Putamen (tissue), 1 donor: ENCODE measurements at regions not wholly inside any gene's neighbourhood (a gene's known extent, or its start where the extent isn't known, plus 50 kb on each side); places are given as distances from the start of the nearest gene placed in this dataset.
"Not testable (repeated sequence)": the region's sequence is repeated elsewhere in the genome, so short reads cannot be mapped to it uniquely, and the experiment has no call there.

Experiments used
- DNase-seq: peaks from one replicate; pipeline ENCODE4 v3.0.0-alpha.2; 2016; ENCODE audit warnings: low spot score

DNA sequence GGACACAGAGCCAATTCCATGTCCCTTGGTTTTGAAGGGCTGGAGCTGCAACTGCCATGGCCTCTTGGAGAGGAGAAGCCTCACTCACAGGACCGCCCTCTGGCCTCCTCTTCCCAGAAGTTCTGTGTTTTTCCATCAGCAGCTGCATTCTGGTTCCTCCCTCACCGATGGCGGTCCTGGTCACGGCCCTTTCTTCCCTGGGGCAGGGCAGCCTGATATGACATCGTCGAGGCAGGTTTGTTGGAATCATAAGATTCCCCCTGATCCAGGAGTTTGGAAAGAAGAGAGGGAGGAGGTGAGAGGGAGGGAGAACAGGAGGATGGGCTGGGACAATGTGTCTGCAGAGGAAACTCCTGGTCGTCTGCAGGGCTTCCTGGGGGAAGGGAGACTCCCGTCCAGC lies 82.7 kb upstream of the PDZD8 start:
- no peak for DNase-seq

- DNase-seq, result no peak
Observed at GRCh38 chr10:117457071-117457810, 82.0 kb upstream of the PDZD8 start.

DNA sequence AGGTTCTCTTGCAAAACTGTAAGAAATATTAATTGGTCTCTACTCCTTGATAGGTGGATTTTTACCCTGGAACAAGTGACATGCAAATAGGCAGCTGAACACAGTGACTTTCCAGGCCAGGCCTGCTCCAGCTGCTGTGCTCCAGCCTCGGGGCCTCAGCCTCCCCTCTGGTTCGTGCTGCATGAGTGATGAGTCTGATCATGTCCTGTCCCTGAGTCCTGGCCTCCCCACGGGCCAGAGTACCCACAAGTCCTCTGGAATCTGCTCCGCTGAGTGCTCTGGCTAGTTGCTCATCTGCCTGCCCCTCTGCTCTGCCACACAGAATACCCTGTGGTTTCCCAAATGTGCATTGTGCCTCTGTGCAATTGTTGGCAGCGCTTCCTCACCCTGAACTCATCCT lies 80.1 kb upstream of the PDZD8 start:
- DNase-seq, result no peak

DNA sequence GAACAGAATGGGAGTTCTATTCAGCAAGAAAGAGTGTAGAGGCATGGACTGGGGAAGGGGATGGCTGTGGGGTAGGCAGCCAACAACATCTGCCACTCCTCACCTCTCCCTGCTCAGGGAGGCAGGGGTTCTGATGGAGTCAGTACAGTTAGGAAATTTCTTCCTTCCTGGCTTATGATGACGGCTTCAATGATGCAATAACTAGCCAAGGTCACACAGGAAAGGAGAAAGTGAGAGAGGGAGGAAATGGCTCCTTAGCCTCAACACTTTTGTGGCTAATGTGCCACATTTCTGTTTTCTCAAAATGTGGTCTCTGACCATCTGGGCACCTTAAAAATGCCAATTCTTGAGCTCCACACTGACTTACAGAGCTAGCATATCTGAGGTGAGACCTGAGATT lies 79.3 kb upstream of the PDZD8 start:
- DNase-seq, result no peak

DNA sequence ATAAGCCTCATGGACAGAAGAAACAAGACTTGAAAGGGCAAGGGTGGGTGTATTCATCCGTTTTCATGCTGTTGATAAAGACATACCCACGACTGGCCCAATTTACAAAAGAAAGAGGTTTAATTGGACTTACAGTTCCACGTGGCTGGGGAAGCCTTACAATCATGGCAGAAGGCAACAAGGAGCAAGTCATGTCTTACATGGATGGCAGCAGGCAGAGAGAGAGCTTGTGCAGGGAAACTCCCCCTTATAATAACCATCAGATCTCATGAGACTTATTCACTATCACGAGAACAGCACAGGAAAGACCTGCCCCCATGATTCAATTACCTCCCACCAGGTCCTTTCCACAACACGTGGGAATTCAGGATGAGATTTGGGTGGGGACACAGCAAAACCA lies 78.2 kb upstream of the PDZD8 start:
- DNase-seq, result not testable (repeated sequence)

DNA sequence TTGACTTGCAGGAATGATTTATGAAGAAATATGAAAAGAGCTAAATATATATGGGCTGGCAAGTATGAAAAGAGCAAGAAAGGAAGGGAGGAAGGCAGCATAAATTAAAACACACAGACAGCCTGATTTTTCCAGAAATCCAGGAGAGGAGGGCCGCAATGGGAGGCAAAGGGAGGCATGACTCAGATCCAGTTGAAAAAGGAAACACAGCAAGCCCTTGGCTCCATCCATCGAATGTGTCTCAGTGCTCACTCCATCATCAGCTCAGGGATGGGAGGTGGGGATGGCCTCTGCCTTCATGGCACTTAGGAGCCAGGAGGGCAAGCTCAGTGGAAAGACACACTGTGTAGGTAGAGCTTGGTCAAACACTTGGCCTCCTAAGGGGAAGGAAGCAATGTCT lies 75.7 kb upstream of the PDZD8 start:
- no peak for DNase-seq

DNA sequence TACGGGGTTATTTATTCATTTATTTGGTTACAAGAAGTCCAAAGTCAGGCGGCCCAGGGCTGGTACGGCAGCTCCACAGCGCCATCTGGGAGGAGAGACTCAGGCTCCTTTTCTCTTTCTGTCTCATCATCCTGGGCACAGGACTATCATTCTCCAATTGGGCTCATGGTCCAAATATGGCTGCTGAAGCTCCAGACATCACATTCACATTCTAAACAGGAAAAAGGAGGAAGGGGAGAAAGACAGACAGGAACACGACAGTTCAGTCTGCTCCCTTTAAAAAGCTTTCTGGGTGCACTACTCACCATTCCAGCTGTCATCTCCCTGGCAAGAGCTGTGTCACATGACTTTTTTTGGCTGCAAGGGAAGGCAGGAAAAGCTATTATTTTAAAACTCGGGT lies 74.4 kb upstream of the PDZD8 start:
- DNase-seq, result no peak

- peak; percentile 62 for DNase-seq
Observed at GRCh38 chr10:117448802-117449201, 73.6 kb upstream of the PDZD8 start.

DNA sequence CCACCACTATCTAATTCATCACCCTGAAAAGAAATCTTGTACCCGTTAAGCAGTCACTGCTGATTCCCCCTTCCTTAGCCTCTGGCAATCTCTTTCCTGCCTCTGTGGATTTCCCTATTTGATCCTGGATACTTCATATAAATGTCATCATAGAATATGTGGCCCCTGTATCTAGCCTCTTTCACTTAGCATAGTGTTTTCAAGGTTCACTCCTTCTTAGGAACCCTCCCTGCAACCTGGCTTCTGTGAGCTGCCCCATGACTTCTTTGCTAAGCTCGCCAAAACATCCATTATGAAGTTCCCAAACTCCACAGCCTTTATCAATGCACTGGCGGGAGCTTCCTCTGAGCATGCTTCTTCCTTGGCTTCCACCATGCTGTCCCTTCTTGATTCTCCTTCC lies 70.8 kb upstream of the PDZD8 start:
- DNase-seq, result no peak

DNA sequence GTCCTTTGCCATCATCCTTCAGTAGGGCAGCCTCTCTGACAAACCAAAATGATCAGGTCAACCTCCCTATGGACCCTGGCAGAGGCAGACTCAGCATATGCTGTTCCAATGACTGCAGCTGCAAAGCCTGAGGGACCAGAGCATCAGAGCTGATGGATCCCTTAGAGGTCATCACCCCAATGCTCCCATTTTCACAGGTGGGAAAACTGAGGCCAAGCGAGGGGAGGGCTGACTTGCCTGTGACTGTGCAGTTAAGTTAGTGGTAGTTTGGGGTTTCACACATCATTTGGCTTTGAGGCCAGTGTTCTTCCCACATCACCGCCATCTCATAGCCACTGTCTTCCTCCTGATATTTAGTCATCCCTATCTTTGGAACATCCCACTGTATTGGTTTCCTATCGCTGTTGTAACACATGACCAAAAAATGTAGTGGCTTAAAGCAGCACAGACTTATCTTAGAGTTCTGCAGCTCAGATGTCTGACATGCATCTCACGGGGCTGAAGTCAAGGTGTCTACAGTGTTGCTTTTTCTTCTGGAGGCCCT lies 69.3 kb upstream of the PDZD8 start:
- no peak for DNase-seq

DNA sequence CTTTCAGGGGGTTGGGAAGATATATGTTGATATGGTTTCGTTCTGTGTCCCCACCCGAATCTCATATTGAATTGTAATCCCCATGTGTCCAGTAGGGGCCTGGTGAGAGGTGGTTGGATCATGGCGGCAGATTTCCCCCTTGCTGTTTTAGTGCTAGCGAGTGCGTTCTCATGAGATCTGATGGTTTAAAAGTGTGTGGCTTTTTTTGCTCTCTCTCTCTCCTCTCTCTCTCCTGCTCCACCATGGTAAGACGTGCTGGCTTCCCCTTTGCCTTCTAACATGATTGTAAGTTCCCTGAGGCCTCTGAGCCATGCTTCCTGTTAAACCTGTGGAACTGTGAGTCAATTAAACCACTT lies 68.4 kb upstream of the PDZD8 start:
- DNase-seq, result no peak

- DNase-seq, result peak; percentile 27
Observed at GRCh38 chr10:117442944-117443685, 67.9 kb upstream of the PDZD8 start.

GRCh38 chr10:117442521-117442920 lies 67.3 kb upstream of the PDZD8 start:
- DNase-seq, result no peak

GRCh38 chr10:117441812-117442443 lies 66.7 kb upstream of the PDZD8 start:
- DNase-seq, result peak; percentile 30

DNA sequence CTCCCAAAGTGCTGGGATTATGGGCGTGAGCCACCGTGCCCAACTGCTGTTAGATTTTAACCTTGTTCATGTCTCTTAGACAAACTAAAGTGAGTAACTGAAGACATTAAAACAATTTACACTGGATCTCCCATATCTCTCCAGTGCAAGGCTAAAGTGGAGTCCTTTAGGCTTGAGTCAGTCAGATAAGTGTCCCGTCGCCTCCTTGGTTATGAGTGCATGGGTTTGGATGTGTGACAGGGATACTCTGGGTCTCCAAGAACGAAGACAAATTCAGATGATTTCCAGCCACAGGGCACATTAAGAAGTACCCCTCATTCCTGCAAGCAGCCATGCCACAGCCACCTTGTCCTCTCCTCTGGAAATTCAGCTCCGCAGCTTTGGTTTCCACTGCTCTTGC lies 66.1 kb upstream of the PDZD8 start:
- no peak for DNase-seq

- no peak for DNase-seq
Observed at GRCh38 chr10:117439243-117439912, 64.1 kb upstream of the PDZD8 start.

GRCh38 chr10:117432866-117433265 lies 57.6 kb upstream of the PDZD8 start:
- DNase-seq, result no peak

DNA sequence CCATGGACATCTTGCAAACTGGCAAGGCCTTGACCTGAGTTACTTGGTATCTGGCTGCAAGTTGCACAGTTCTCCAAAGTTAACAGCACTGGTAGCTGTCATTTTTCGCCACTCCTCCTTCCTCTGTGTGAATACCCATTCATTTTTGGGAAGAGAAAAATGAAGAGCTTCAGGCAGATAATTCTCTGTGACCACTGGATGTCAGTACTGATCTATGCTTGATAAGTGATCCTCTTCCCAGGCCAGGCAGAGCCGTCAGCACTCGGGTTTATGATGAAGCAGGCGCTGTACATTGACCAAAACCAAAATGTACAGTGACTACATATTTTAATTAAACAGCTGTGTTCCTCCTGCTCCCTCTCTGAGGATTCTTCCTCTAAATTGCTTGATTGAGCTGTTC lies 55.9 kb upstream of the PDZD8 start:
- DNase-seq, result no peak

- not testable (repeated sequence) for DNase-seq
Observed at GRCh38 chr10:117430535-117430934, 55.3 kb upstream of the PDZD8 start.

DNA sequence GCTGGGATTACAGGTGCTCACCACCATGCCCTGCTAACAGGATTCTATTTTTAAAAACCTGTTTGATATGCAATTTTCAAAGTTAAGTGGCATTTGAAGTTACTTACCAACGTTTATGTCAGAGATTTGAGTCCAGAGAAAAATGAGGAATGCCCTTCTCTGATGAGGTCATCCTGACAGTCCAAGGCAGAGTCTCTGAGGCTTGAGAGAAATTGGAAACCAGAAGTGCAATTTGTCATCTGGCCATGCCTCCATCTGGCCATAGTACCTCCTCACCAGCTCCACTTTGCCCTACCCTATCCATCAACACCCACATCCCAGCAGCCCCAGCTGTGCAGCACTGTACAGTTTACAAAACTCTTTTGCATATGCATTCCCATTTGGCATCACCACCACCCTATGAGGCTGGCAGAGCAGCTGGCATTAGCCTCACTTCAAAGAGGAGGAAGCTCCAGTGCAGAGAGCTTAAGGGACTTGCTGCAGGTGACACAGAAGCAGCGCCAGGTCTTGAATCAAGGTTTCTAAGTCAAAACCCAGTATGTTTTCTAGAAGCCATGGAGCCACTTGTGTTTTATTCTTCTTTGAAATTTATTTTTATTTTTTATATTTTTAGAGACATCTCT lies 54.5 kb upstream of the PDZD8 start:
- no peak for DNase-seq

DNA sequence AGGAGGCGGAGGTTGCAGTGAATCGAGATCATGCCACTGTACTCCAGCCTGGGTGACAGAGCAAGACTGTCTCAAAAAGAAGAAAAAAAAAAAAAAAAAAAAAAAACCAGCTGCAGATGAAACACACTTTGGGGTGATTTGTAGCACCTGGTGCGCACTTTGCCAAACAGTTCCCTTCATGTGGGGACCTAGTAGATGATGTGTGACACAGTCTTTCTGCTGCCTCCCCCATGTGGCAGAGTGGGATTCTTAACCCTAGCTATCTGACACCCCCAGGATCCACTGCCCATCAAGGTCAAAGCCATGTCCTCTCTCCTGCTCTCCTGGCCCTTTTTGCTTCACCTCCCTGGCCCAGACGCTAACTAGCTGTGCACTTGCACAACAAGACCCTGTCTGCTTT lies 52.1 kb upstream of the PDZD8 start:
- DNase-seq, result no peak

- no peak for DNase-seq
Observed at GRCh38 chr10:117425974-117426566, 50.8 kb upstream of the PDZD8 start.
